Uterus (tissue), 3 donors: ENCODE measurements at regions not wholly inside any gene's neighbourhood (a gene's known extent, or its start where the extent isn't known, plus 50 kb on each side); places are given as distances from the start of the nearest gene placed in this dataset.

Source experiments
- DNase-seq, 2 donors: peaks; one replicate each; pipeline ENCODE4 v3.0.0-alpha.2; 2019 to 2020
- H3K27ac ChIP-seq, 2 donors: fragments of 200-600 bp; sonication (generic); 1 replicate in 1 of 2; 2 replicates in 1 of 2; pipeline ENCODE4 v1.5.1; 2016 to 2018
- H3K27me3 ChIP-seq, 2 donors: fragments of 200-600 bp; sonication (generic); one replicate each; pipeline ENCODE4 v1.5.1; 2018 to 2019; ENCODE audit warnings: control low read depth in 1 of 2
- H3K36me3 ChIP-seq, 2 donors: fragments of 200-600 bp; sonication (generic); one replicate each; pipeline ENCODE4 v1.5.1; 2019; ENCODE audit warnings: control low read depth in 1 of 2
- H3K4me1 ChIP-seq, 2 donors: fragments of 200-600 bp; sonication (generic); one replicate each; pipeline ENCODE4 v1.5.1; 2018 to 2019; ENCODE audit warnings: control low read depth in 1 of 2
- H3K4me3 ChIP-seq, 2 donors: fragments of 200-600 bp; sonication (generic); 1 replicate in 1 of 2; 2 replicates in 1 of 2; pipeline ENCODE4 v1.5.1; 2018 to 2019; ENCODE audit warnings: mild to moderate bottlenecking in 1 of 2
- H3K9me3 ChIP-seq, 2 donors: fragments of 200-600 bp; sonication (generic); one replicate each; pipeline ENCODE4 v1.5.1; 2019; ENCODE audit warnings: control low read depth in 1 of 2
- CTCF ChIP-seq, 4 experiments: fragments of 200-600 bp in 2 of 4; fragments of 450-650 bp in 2 of 4; sonication (generic) in 2 of 4; IDR thresholded peaks; one replicate each; pipeline ENCODE4 v1.5.1; 2016 to 2019; ENCODE audit warnings: antibody characterized with exemption in 4 of 4, mild to moderate bottlenecking in 2 of 4, moderate library complexity in 1 of 4
- POLR2A ChIP-seq, 2 donors: fragments of 450-650 bp; IDR thresholded peaks; one replicate each; pipeline ENCODE4 v1.6.1; 2016; ENCODE audit warnings: antibody characterized with exemption in 2 of 2, mild to moderate bottlenecking in 1 of 2, moderate library complexity in 1 of 2
- intact Hi-C: fragments of 100-400 bp; cut with DNase I; formaldehyde crosslinking; loops from one replicate; pipeline ENCODE4 v1.15.1; 2023; ENCODE audit warnings: low total_unique reads
- donor health status: DM: yes; HTN: yes; CAD: no.

DNA sequence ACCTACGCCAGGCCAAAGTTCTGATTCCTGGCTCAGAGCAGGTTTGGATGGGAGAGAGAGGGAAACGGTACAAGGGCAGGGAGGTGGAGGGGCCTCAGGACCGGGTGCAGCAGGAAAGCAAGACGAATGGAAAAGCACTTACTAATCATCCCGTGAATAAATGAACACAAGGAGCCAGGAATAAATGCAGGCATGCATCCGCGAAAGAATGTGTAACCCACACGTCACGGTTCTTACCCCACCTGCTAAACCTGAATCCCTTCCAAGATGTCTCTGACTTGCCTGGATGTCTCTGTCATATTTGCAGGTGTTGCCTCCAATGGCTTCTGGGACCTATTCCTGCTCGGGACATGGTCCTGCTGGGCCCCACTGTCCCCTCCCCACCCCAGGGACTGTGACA is 335.2 kb upstream of the RNF32 start:
- Histone ChIP-seq H3K27me3 (no peaks in the 10 kb centered on the region), H3K4me3 (no peak overlapping the region), H3K36me3 (no peaks in the 10 kb centered on the region), H3K4me1 (no peaks in the 10 kb centered on the region), H3K9me3 (no peaks in the 10 kb centered on the region), H3K27ac (no peak overlapping the region)
- DNase-seq: no peak
- no peak for TF ChIP-seq CTCF (IDR thresholded peaks at IDR 0.05)
- no peak for TF ChIP-seq POLR2A (IDR thresholded peaks at IDR 0.05)
- intact Hi-C loops: no loop called here

GRCh38 chr7:156282816-156283215 is 357.8 kb upstream of the RNF32 start:
- Histone ChIP-seq H3K27me3 (no peaks in the 10 kb centered on the region), H3K36me3 (no peaks in the 10 kb centered on the region), H3K4me1 (no peaks in the 10 kb centered on the region), H3K9me3 (peaks cover 0 to 2% of the 10 kb centered on the region in 2 donors), H3K27ac (no peak overlapping the region), H3K4me3 (no peak overlapping the region)
- intact Hi-C loops: no loop called here
- no peak for TF ChIP-seq CTCF (IDR thresholded peaks at IDR 0.05)
- no peak for TF ChIP-seq POLR2A (IDR thresholded peaks at IDR 0.05)
- DNase-seq: no peak

- Histone ChIP-seq H3K4me1 (no peaks in the 10 kb centered on the region), H3K27me3 (no peaks in the 10 kb centered on the region), H3K9me3 (peaks cover 0 to 2% of the 10 kb centered on the region in 2 donors), H3K27ac (no peak overlapping the region), H3K4me3 (no peak overlapping the region), H3K36me3 (no peaks in the 10 kb centered on the region)
- intact Hi-C loops: no loop called here
- no peak for TF ChIP-seq CTCF (IDR thresholded peaks at IDR 0.05)
- TF ChIP-seq POLR2A (IDR thresholded peaks at IDR 0.05): no peak
- no peak for DNase-seq
Observed at GRCh38 chr7:156279635-156280034, 360.9 kb upstream of the RNF32 start.

- H3K4me1 ChIP-seq: no peaks in the 10 kb centered on the region
- intact Hi-C loops: no loop called here
- no peak for DNase-seq
- no peaks in the 10 kb centered on the region for H3K9me3 ChIP-seq
- no peaks in the 10 kb centered on the region for H3K27me3 ChIP-seq
- no peaks in the 10 kb centered on the region for H3K36me3 ChIP-seq
- H3K27ac ChIP-seq: no peak overlapping the region
- no peak overlapping the region for H3K4me3 ChIP-seq
- TF ChIP-seq POLR2A (IDR thresholded peaks at IDR 0.05): no peak
Observed at GRCh38 chr7:156275292-156275691, 365.3 kb upstream of the RNF32 start.

DNA sequence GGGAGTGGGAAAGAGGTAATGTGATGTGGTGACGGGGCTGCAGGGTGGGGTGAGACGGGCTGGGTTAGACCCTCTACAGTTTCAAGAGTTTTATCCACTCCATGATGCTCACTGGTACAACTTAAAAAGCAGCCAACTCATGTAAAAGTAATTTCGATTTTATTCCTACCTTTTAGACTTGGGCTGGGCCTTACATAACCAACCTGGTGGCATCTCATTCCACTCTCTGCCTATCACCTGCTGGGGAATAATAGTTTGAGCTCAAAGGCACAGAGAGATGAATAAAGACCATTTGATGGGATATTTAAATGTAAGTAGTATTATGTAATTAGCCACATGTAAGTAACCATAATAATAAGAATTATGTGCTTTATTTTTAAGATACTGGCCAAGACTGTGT is 366.0 kb upstream of the RNF32 start:
- H3K36me3 ChIP-seq: no peaks in the 10 kb centered on the region
- H3K9me3 ChIP-seq: no peaks in the 10 kb centered on the region
- intact Hi-C loops: no loop called here
- TF ChIP-seq POLR2A (IDR thresholded peaks at IDR 0.05) (no peak), CTCF (IDR thresholded peaks at IDR 0.05) (no peak)
- H3K4me3 ChIP-seq: no peak overlapping the region
- DNase-seq: no peak
- H3K27me3 ChIP-seq: no peaks in the 10 kb centered on the region
- no peaks in the 10 kb centered on the region for H3K4me1 ChIP-seq
- H3K27ac ChIP-seq: no peak overlapping the region

DNA sequence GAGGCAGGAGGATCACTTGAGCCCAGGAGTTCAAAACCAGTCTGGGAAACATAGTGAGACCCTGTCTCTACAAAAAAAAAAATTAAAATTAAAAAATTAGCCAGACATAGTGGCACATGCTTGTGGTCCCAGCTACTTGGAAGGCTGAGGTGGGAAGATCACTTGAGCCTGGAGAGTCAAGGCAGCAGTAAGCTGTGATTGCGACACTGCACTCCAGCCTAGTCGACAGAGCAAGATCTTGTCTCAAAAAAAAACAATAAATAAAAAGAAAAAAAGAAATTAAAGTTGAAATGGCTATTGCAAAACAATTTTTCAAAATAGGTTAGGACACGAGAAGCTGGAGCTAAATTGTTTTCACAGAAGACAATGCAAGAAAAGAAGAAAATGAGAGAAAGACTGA is 379.0 kb upstream of the RNF32 start:
- TF ChIP-seq POLR2A (IDR thresholded peaks at IDR 0.05) (no peak), CTCF (IDR thresholded peaks at IDR 0.05) (no peak)
- H3K36me3 ChIP-seq: no peaks in the 10 kb centered on the region
- H3K27ac ChIP-seq: no peak overlapping the region
- no peaks in the 10 kb centered on the region for H3K9me3 ChIP-seq
- H3K4me3 ChIP-seq: no peak overlapping the region
- H3K4me1 ChIP-seq: no peaks in the 10 kb centered on the region
- intact Hi-C loops: no loop called here
- no peak for DNase-seq
- H3K27me3 ChIP-seq: no peaks in the 10 kb centered on the region
